WTC11 (cell line): ENCODE measurements at regions not wholly inside any gene's neighbourhood (a gene's known extent, or its start where the extent isn't known, plus 50 kb on each side); places are given as distances from the start of the nearest gene placed in this dataset.

Experiments
- ATAC-seq: fragments of 200-7000 bp; cut with Tn5 transposase; 2 replicates; pipeline ENCODE4 v1.10.0; 2021; ENCODE audit warnings: mild to moderate bottlenecking, moderate library complexity
- CTCF ChIA-PET: fragments of 300-600 bp; sonication (Branson Sonifier 250); formaldehyde crosslinking; loops from one replicate; lab custom pipeline; 2021; ENCODE audit warnings: antibody characterized with exemption; lab: Charles Lee
- POLR2A ChIA-PET: fragments of 350-600 bp; sonication (Branson Sonifier 250); formaldehyde crosslinking; loops from one replicate; lab custom pipeline; 2021; ENCODE audit warnings: antibody characterized with exemption; lab: Charles Lee
- DNase-seq: peaks from one replicate; pipeline ENCODE4 v3.0.0; 2021; ENCODE audit warnings: low spot score
- H3K27ac Mint-ChIP-seq: 2 replicates; pipeline ENCODE4 v1.8.0; 2021; ENCODE audit warnings: mixed read lengths
- H3K27me3 Mint-ChIP-seq: 2 replicates; pipeline ENCODE4 v1.8.0; 2021; ENCODE audit warnings: low read depth, mild to moderate bottlenecking, moderate library complexity, mixed read lengths
- H3K36me3 Mint-ChIP-seq: 2 replicates; pipeline ENCODE4 v1.8.0; 2021; ENCODE audit warnings: mixed read lengths
- H3K4me1 Mint-ChIP-seq: 2 replicates; pipeline ENCODE4 v1.8.0; 2022; ENCODE audit warnings: mixed read lengths
- H3K4me3 Mint-ChIP-seq: 2 replicates; pipeline ENCODE4 v1.8.0; 2021; ENCODE audit warnings: mild to moderate bottlenecking, moderate library complexity, mixed read lengths
- H3K9me3 Mint-ChIP-seq: 2 replicates; pipeline ENCODE4 v1.8.0; 2021; ENCODE audit warnings: mixed read lengths
- ATF3 ChIP-seq: sonication (generic); formaldehyde crosslinking; conservative IDR thresholded peaks from 2 replicates; pipeline ENCODE4 v1.8.1; 2022; ENCODE audit warnings: mild to moderate bottlenecking, missing genetic modification reagents
- E2F5 ChIP-seq: sonication (generic); formaldehyde crosslinking; IDR thresholded peaks from 2 replicates; pipeline ENCODE4 v1.8.1; 2022; ENCODE audit warnings: mild to moderate bottlenecking, moderate library complexity, missing genetic modification reagents
- ELF4 ChIP-seq: sonication (generic); formaldehyde crosslinking; IDR thresholded peaks from 2 replicates; pipeline ENCODE4 v1.8.1; 2022; ENCODE audit warnings: low read depth, mild to moderate bottlenecking, moderate library complexity, missing genetic modification reagents
- EMX1 ChIP-seq: fragments of 250-450 bp; sonication (Bioruptor Pico); IDR thresholded peaks from 2 replicates; pipeline ENCODE4 v1.8.0; 2021; ENCODE audit warnings: mild to moderate bottlenecking
- KAT7 ChIP-seq: sonication (generic); formaldehyde crosslinking; IDR thresholded peaks from 2 replicates; pipeline ENCODE4 v1.8.1; 2023; ENCODE audit warnings: missing genetic modification reagents, mild to moderate bottlenecking, borderline replicate concordance
- MXD4 ChIP-seq: fragments of 250-450 bp; sonication (Bioruptor Pico); IDR thresholded peaks from 2 replicates; pipeline ENCODE4 v1.8.0; 2021; ENCODE audit warnings: mild to moderate bottlenecking, moderate library complexity, borderline replicate concordance
- NFATC4 ChIP-seq: fragments of 250-450 bp; sonication (Bioruptor Pico); IDR thresholded peaks from 2 replicates; pipeline ENCODE4 v1.9.0; 2021; ENCODE audit warnings: mild to moderate bottlenecking
- NR1H2 ChIP-seq: sonication (generic); formaldehyde crosslinking; IDR thresholded peaks from 2 replicates; pipeline ENCODE4 v1.9.0; 2021; ENCODE audit warnings: mild to moderate bottlenecking, moderate library complexity, missing genetic modification reagents
- NR2C2 ChIP-seq: sonication (generic); formaldehyde crosslinking; IDR thresholded peaks from 2 replicates; pipeline ENCODE4 v1.8.0; 2022; ENCODE audit warnings: mild to moderate bottlenecking, missing genetic modification reagents
- PRDM15 ChIP-seq: sonication (generic); formaldehyde crosslinking; IDR thresholded peaks from 2 replicates; pipeline ENCODE4 v1.8.0; 2022; ENCODE audit warnings: missing genetic modification reagents
- TCF7 ChIP-seq: sonication (generic); formaldehyde crosslinking; IDR thresholded peaks from 2 replicates; pipeline ENCODE4 v1.8.0; 2022; ENCODE audit warnings: mild to moderate bottlenecking, low read depth, missing genetic modification reagents, moderate library complexity
- USF1 ChIP-seq: sonication (generic); formaldehyde crosslinking; IDR thresholded peaks from 2 replicates; pipeline ENCODE4 v1.8.0; 2022; ENCODE audit warnings: mild to moderate bottlenecking, missing genetic modification reagents
- ZNF232 ChIP-seq: sonication (generic); formaldehyde crosslinking; IDR thresholded peaks from 2 replicates; pipeline ENCODE4 v1.8.0; 2022; ENCODE audit warnings: mild to moderate bottlenecking, missing genetic modification reagents
- ZNF263 ChIP-seq: sonication (generic); formaldehyde crosslinking; IDR thresholded peaks from 2 replicates; pipeline ENCODE4 v1.8.1; 2022; ENCODE audit warnings: low read depth, mild to moderate bottlenecking, moderate library complexity, missing genetic modification reagents
- ZNF423 ChIP-seq: fragments of 250-450 bp; sonication (Bioruptor Pico); IDR thresholded peaks from 2 replicates; pipeline ENCODE4 v2.1.2; 2022; ENCODE audit warnings: mild to moderate bottlenecking, moderate library complexity
- TF ChIP-seq, protein P1 (sequence below): sonication (generic); formaldehyde crosslinking; IDR thresholded peaks from 2 replicates; pipeline ENCODE4 v1.8.0; 2022; ENCODE audit warnings: mild to moderate bottlenecking, missing genetic modification reagents
- TF ChIP-seq, protein P2 (sequence below): fragments of 250-450 bp; sonication (Bioruptor Pico); IDR thresholded peaks from 2 replicates; pipeline ENCODE4 v1.8.0; 2021; ENCODE audit warnings: mild to moderate bottlenecking

GRCh38 chr4:19178835-19179234 is 1072.9 kb upstream of the SLIT2 start (continued):
- no peak for TF ChIP-seq USF1 (CRISPR knock-in tag)

DNA sequence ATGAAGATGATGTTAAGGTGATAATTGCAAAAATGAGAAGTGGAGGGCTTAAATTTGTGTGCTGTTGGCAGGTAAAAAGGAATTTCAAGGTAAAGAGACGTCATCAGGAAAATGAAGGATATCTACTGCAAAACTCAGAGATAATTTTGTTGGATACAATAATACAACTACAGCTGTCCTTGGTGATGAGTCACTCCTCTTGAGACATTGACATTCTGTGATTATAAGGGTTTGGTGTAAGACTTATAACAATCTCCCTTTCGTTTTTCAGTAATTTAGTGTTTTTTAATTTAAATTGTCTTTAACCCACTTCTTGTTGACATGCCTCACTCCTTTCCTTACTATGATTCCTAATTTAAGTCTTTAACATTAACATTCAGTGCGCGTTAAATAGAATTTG is 1074.1 kb upstream of the SLIT2 start:
- CTCF ChIA-PET, result no interaction called here
- no peak for DNase-seq
- H3K9me3 Mint-ChIP-seq, result peaks cover 13% of the 10 kb centered on the region
- H3K4me3 Mint-ChIP-seq, result no peak overlapping the region
- POLR2A ChIA-PET, result no interaction called here
- H3K27me3 Mint-ChIP-seq, result no peaks in the 10 kb centered on the region
- peaks cover 9% of the 10 kb centered on the region for H3K4me1 Mint-ChIP-seq
- no peak for TF ChIP-seq MXD4
- no peak for TF ChIP-seq E2F5 (CRISPR knock-in tag)
- TF ChIP-seq EMX1 (CRISPR knock-in tag), result no peak
- TF ChIP-seq KAT7 (CRISPR knock-in tag), result no peak
- no peak for TF ChIP-seq PRDM15 (CRISPR knock-in tag)
- no peak for TF ChIP-seq NR2C2 (CRISPR knock-in tag)
- no peak for TF ChIP-seq ZNF263 (CRISPR knock-in tag)
- no peak for TF ChIP-seq USF1 (CRISPR knock-in tag)
- TF ChIP-seq ZNF423, result no peak
- no peak for TF ChIP-seq ZNF232 (CRISPR knock-in tag)
- TF ChIP-seq, protein P1, sequence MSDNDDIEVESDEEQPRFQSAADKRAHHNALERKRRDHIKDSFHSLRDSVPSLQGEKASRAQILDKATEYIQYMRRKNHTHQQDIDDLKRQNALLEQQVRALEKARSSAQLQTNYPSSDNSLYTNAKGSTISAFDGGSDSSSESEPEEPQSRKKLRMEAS (CRISPR knock-in tag), result no peak
- TF ChIP-seq ELF4 (CRISPR knock-in tag), result no peak
- TF ChIP-seq TCF7 (CRISPR knock-in tag), result no peak
- TF ChIP-seq NFATC4, result no peak
- H3K27ac Mint-ChIP-seq, result no peak overlapping the region
- peaks cover 10% of the 10 kb centered on the region for H3K36me3 Mint-ChIP-seq
- no peak for ATAC-seq

GRCh38 chr4:19171832-19172231 is 1079.9 kb upstream of the SLIT2 start:
- DNase-seq, result no peak
- no peak for TF ChIP-seq NR1H2 (CRISPR knock-in tag)
- TF ChIP-seq, protein P2, sequence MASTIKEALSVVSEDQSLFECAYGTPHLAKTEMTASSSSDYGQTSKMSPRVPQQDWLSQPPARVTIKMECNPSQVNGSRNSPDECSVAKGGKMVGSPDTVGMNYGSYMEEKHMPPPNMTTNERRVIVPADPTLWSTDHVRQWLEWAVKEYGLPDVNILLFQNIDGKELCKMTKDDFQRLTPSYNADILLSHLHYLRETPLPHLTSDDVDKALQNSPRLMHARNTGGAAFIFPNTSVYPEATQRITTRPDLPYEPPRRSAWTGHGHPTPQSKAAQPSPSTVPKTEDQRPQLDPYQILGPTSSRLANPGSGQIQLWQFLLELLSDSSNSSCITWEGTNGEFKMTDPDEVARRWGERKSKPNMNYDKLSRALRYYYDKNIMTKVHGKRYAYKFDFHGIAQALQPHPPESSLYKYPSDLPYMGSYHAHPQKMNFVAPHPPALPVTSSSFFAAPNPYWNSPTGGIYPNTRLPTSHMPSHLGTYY (CRISPR knock-in tag), result no peak
- TF ChIP-seq ATF3 (CRISPR knock-in tag), result no peak
- H3K36me3 Mint-ChIP-seq, result peaks cover 3% of the 10 kb centered on the region; the same call in 1 of the 2 replicates
- no peaks in the 10 kb centered on the region for H3K27me3 Mint-ChIP-seq
- ATAC-seq, result no peak
- H3K4me3 Mint-ChIP-seq, result no peak overlapping the region
- ChIA-PET POLR2A (no interaction called here), CTCF (no interaction called here)
- H3K4me1 Mint-ChIP-seq, result no peaks in the 10 kb centered on the region
- H3K27ac Mint-ChIP-seq, result no peak overlapping the region
- H3K9me3 Mint-ChIP-seq, result peaks cover 10% of the 10 kb centered on the region
